ENCODE measurements at regions not wholly inside any gene's neighbourhood (a gene's known extent, or its start where the extent isn't known, plus 50 kb on each side); places are given as distances from the start of the nearest gene placed in this dataset.

DNA sequence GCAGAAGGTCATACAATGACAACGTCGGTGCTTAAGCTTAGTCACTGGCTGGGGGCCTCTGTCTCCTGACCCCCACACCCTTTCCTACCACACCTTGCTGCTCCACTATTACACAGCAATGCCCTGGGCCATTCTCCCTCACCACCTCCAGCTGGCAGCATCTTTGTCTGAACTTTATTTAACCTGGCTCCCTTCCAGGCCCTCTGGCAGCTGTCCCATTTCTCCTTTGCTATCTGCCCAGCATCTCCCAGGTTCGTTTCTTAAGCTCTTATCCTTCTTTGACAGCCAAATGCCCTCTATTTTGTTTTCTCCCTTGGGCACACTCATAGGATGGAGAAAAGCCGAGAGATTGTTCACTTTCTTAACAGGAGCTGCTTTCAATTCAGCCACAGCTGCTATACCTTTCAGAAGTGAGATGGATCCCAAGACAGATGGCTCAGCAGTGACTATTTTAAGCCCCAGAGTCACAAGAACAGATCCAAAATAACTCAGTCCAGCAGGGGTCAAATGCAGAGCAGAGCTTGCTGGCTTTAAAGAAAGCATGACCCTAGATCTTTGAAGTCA, 1277.1 kb upstream of the AUTS2 start:
- H3K9me3 ChIP-seq (ENCODE audit: low read depth, low read length): no peaks in the 10 kb centered on the region
- H3K27ac ChIP-seq: no peak overlapping the region
- TF ChIP-seq POLR2AphosphoS5 (IDR thresholded peaks at IDR 0.05; ENCODE audit: borderline replicate concordance, low read depth, low read length) (no peak), EZH2 (IDR thresholded peaks at IDR 0.05) (no peak), FOXP2 (optimal IDR thresholded peaks at IDR 0.05; ENCODE audit: control extremely low read depth, extremely low read length, insufficient read depth) (no peak)
- no peak overlapping the region for H3K9ac ChIP-seq (ENCODE audit: insufficient read length)
- no peak overlapping the region for H3K4me3 ChIP-seq
- DNase-seq (ENCODE audit: low read depth, low spot score): no peak
- H3K36me3 ChIP-seq (ENCODE audit: insufficient read depth, low read length): no peaks in the 10 kb centered on the region

DNA sequence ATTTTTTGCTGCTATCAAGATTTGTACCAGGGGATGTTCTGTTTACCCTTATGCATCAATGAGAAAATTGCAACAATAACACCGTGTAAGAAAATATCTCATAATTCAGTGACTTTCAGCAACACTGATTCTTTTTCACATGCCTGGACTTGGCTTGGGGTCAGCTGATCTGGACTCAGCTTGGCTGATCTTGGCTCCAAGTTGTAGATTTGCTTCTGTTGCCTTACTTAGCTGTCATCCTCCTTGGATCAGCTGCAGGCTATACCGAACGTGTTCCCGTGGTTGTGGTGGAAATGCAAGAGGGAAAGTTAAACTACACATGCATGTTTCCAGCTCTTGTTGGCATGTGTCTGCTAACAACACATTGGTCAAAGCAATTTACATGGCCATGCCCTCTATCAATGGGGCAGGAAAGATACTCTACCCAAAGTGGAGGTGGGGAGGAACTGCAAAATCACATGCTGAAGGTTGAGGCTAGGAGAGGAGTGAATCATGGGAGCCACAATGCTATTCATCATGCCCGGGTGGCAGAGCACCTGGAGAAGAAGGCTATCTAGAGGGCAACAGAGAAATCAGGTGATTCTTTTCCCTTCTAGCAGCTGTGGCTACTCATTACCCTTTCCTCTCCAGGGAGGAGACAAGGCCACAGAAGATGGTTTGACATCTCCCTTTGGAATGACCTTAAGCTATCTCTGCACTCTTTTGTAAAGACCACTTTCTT, 1276.3 kb upstream of the AUTS2 start:
- Histone ChIP-seq H3K4me3 (no peak overlapping the region), H3K9me3 (ENCODE audit: low read depth, low read length) (no peaks in the 10 kb centered on the region), H3K9ac (ENCODE audit: insufficient read length) (no peak overlapping the region), H3K27ac (no peak overlapping the region), H3K36me3 (ENCODE audit: insufficient read depth, low read length) (no peaks in the 10 kb centered on the region)
- TF ChIP-seq FOXP2 (optimal IDR thresholded peaks at IDR 0.05; ENCODE audit: control extremely low read depth, extremely low read length, insufficient read depth) (no peak), EZH2 (IDR thresholded peaks at IDR 0.05) (no peak), POLR2AphosphoS5 (IDR thresholded peaks at IDR 0.05; ENCODE audit: borderline replicate concordance, low read depth, low read length) (no peak)
- DNase-seq (ENCODE audit: low read depth, low spot score): no peak

- DNase-seq (ENCODE audit: low read depth, low spot score): no peak
- Histone ChIP-seq H3K9ac (ENCODE audit: insufficient read length) (no peak overlapping the region), H3K9me3 (ENCODE audit: low read depth, low read length) (no peaks in the 10 kb centered on the region), H3K4me3 (no peak overlapping the region), H3K27ac (no peak overlapping the region), H3K36me3 (ENCODE audit: insufficient read depth, low read length) (no peaks in the 10 kb centered on the region)
- TF ChIP-seq POLR2AphosphoS5 (IDR thresholded peaks at IDR 0.05; ENCODE audit: borderline replicate concordance, low read depth, low read length) (no peak), EZH2 (IDR thresholded peaks at IDR 0.05) (no peak), FOXP2 (optimal IDR thresholded peaks at IDR 0.05; ENCODE audit: control extremely low read depth, extremely low read length, insufficient read depth) (no peak)
Measured at GRCh38 chr7:68324621-68325020, 1273.7 kb upstream of the AUTS2 start.

GRCh38 chr7:68334216-68334615, 1264.1 kb upstream of the AUTS2 start:
- H3K9me3 ChIP-seq (ENCODE audit: low read depth, low read length): no peaks in the 10 kb centered on the region
- H3K27ac ChIP-seq: no peak overlapping the region
- TF ChIP-seq FOXP2 (optimal IDR thresholded peaks at IDR 0.05; ENCODE audit: control extremely low read depth, extremely low read length, insufficient read depth) (no peak), EZH2 (IDR thresholded peaks at IDR 0.05) (no peak), POLR2AphosphoS5 (IDR thresholded peaks at IDR 0.05; ENCODE audit: borderline replicate concordance, low read depth, low read length) (no peak)
- H3K4me3 ChIP-seq: no peak overlapping the region
- H3K9ac ChIP-seq (ENCODE audit: insufficient read length): no peak overlapping the region
- no peak for DNase-seq (ENCODE audit: low read depth, low spot score)
- H3K36me3 ChIP-seq (ENCODE audit: insufficient read depth, low read length): no peaks in the 10 kb centered on the region

- no peak for DNase-seq (ENCODE audit: low read depth, low spot score)
- H3K9ac ChIP-seq (ENCODE audit: insufficient read length): no peak overlapping the region
- H3K27ac ChIP-seq: no peak overlapping the region
- H3K9me3 ChIP-seq (ENCODE audit: low read depth, low read length): no peaks in the 10 kb centered on the region
- H3K4me3 ChIP-seq: no peak overlapping the region
- H3K36me3 ChIP-seq (ENCODE audit: insufficient read depth, low read length): no peaks in the 10 kb centered on the region
- TF ChIP-seq EZH2 (IDR thresholded peaks at IDR 0.05) (no peak), POLR2AphosphoS5 (IDR thresholded peaks at IDR 0.05; ENCODE audit: borderline replicate concordance, low read depth, low read length) (no peak), FOXP2 (optimal IDR thresholded peaks at IDR 0.05; ENCODE audit: control extremely low read depth, extremely low read length, insufficient read depth) (no peak)
Measured at GRCh38 chr7:68334636-68335272, 1263.5 kb upstream of the AUTS2 start.

DNA sequence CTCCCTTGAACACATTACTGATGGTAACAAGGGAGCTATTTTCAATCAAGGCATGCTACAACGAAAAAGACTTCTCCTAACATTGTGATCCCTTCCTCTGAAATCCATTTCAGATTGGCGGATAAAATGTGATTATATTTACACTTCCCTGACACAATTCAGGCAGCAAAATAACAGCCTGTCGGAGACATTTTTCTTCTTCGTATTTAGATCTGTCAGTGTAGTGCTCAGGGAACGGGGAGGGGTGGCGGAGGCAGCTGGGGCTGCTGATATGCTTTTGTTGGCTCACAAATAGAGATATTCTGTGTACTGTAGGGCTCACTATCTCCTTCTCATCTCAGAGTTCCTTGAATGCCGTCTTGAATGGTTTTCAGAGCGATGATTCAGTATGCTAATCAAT, 1261.7 kb upstream of the AUTS2 start:
- TF ChIP-seq EZH2 (IDR thresholded peaks at IDR 0.05) (no peak), POLR2AphosphoS5 (IDR thresholded peaks at IDR 0.05; ENCODE audit: borderline replicate concordance, low read depth, low read length) (no peak), FOXP2 (optimal IDR thresholded peaks at IDR 0.05; ENCODE audit: control extremely low read depth, extremely low read length, insufficient read depth) (no peak)
- no peak for DNase-seq (ENCODE audit: low read depth, low spot score)
- Histone ChIP-seq H3K9me3 (ENCODE audit: low read depth, low read length) (no peaks in the 10 kb centered on the region), H3K36me3 (ENCODE audit: insufficient read depth, low read length) (no peaks in the 10 kb centered on the region), H3K4me3 (no peak overlapping the region), H3K9ac (ENCODE audit: insufficient read length) (no peak overlapping the region), H3K27ac (no peak overlapping the region)

- Histone ChIP-seq H3K36me3 (ENCODE audit: insufficient read depth, low read length) (no peaks in the 10 kb centered on the region), H3K27ac (no peak overlapping the region), H3K4me3 (no peak overlapping the region), H3K9ac (ENCODE audit: insufficient read length) (no peak overlapping the region), H3K9me3 (ENCODE audit: low read depth, low read length) (no peaks in the 10 kb centered on the region)
- TF ChIP-seq FOXP2 (optimal IDR thresholded peaks at IDR 0.05; ENCODE audit: control extremely low read depth, extremely low read length, insufficient read depth) (no peak), EZH2 (IDR thresholded peaks at IDR 0.05) (no peak), POLR2AphosphoS5 (IDR thresholded peaks at IDR 0.05; ENCODE audit: borderline replicate concordance, low read depth, low read length) (no peak)
- no peak for DNase-seq (ENCODE audit: low read depth, low spot score)
Measured at GRCh38 chr7:68348401-68348800, 1249.9 kb upstream of the AUTS2 start.

DNA sequence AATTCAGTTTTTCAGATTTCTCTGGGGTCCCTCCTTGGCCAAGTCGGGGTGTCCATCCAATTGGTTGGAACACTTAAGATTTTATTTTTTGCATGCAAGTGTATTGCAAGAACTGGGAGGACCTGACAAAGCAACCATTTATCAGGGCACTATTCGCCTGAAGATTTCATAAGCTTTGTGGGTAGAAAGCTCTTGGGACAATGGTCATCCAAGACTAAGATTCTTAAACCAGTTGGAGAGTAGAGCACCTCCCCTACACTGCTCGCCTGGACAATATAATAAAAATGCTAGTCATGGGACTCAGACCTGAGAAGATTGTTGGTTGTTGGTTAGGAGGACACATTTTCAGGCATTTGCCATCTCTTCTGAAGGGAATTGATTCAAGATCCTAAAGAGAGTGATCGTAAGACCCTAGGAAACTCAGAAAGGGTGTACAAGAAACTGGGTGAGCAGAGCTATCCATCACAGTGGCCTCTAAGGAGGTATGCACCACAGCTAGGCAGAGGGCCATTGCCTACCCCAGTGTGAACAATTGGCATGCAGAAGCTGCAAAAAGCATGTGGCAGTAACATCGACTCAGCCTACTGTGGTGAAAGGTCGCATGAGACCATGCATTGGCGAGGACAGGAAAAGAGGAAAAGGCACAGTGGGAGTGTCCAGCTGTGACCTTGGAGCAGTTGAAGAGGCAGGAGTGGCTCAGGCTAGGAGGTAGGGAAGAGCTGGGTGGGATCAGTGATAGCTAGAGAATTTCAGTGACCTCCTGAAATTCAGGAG, 1235.3 kb upstream of the AUTS2 start:
- Histone ChIP-seq H3K27ac (no peak overlapping the region), H3K4me3 (no peak overlapping the region), H3K9ac (ENCODE audit: insufficient read length) (no peak overlapping the region), H3K36me3 (ENCODE audit: insufficient read depth, low read length) (no peaks in the 10 kb centered on the region), H3K9me3 (ENCODE audit: low read depth, low read length) (no peaks in the 10 kb centered on the region)
- TF ChIP-seq FOXP2 (optimal IDR thresholded peaks at IDR 0.05; ENCODE audit: control extremely low read depth, extremely low read length, insufficient read depth) (no peak), POLR2AphosphoS5 (IDR thresholded peaks at IDR 0.05; ENCODE audit: borderline replicate concordance, low read depth, low read length) (no peak), EZH2 (IDR thresholded peaks at IDR 0.05) (no peak)
- no peak for DNase-seq (ENCODE audit: low read depth, low spot score)
